ENCODE measurements at regions not wholly inside any gene's neighbourhood (a gene's known extent, or its start where the extent isn't known, plus 50 kb on each side); places are given as distances from the start of the nearest gene placed in this dataset.
"Not testable (repeated sequence)": the region's sequence is repeated elsewhere in the genome, so short reads cannot be mapped to it uniquely, and the experiment has no call there.

- H3K27ac ChIP-seq (ENCODE audit: low read length) = no peak overlapping the region
- no peaks in the 10 kb centered on the region for H3K9me3 ChIP-seq (ENCODE audit: control insufficient read depth, low read length)
- intact Hi-C loops (cut with DNase I) = no loop called here
- no peak for ATAC-seq
- no peak for DNase-seq
- WGBS = 87% methylated on average over 4 of the region's 4 CpGs
- no peaks in the 10 kb centered on the region for H3K4me1 ChIP-seq (ENCODE audit: control insufficient read depth, insufficient read depth, low read length)
- H3K4me3 ChIP-seq (ENCODE audit: low read length) = no peak overlapping the region
- no peaks in the 10 kb centered on the region for H3K27me3 ChIP-seq (ENCODE audit: control insufficient read depth, insufficient read depth)
Observed at GRCh38 chr14:98008381-98009113, 1211.4 kb downstream of the VRK1 start.

GRCh38 chr14:98009177-98009576 is 1212.0 kb downstream of the VRK1 start:
- H3K9me3 ChIP-seq (ENCODE audit: control insufficient read depth, low read length); DNase-seq; H3K27me3 ChIP-seq (ENCODE audit: control insufficient read depth, insufficient read depth); H3K27ac ChIP-seq (ENCODE audit: low read length); H3K4me3 ChIP-seq (ENCODE audit: low read length); H3K4me1 ChIP-seq (ENCODE audit: control insufficient read depth, insufficient read depth, low read length); ATAC-seq; intact Hi-C loops (cut with DNase I): not testable (repeated sequence)
- 88% methylated on average over 3 of the region's 3 CpGs for WGBS

GRCh38 chr14:98010784-98011183 is 1213.6 kb downstream of the VRK1 start:
- 48% methylated on average over 2 of the region's 2 CpGs for WGBS
- Histone ChIP-seq H3K4me3 (ENCODE audit: low read length) (no peak overlapping the region), H3K4me1 (ENCODE audit: control insufficient read depth, insufficient read depth, low read length) (no peaks in the 10 kb centered on the region), H3K9me3 (ENCODE audit: control insufficient read depth, low read length) (no peaks in the 10 kb centered on the region), H3K27me3 (ENCODE audit: control insufficient read depth, insufficient read depth) (no peaks in the 10 kb centered on the region), H3K27ac (ENCODE audit: low read length) (no peak overlapping the region)
- intact Hi-C loops (cut with DNase I) = no loop called here
- DNase-seq (no peak), ATAC-seq (no peak)

GRCh38 chr14:98014851-98015615 is 1217.9 kb downstream of the VRK1 start:
- H3K9me3 ChIP-seq (ENCODE audit: control insufficient read depth, low read length) = no peaks in the 10 kb centered on the region
- no peak overlapping the region for H3K4me3 ChIP-seq (ENCODE audit: low read length)
- DNase-seq = no peak
- intact Hi-C loops (cut with DNase I) = no loop called here
- no peaks in the 10 kb centered on the region for H3K27me3 ChIP-seq (ENCODE audit: control insufficient read depth, insufficient read depth)
- no peaks in the 10 kb centered on the region for H3K4me1 ChIP-seq (ENCODE audit: control insufficient read depth, insufficient read depth, low read length)
- 68% methylated on average over 3 of the region's 3 CpGs for WGBS
- no peak for ATAC-seq
- H3K27ac ChIP-seq (ENCODE audit: low read length) = no peak overlapping the region

GRCh38 chr14:98015921-98016320 is 1218.7 kb downstream of the VRK1 start:
- H3K4me3 ChIP-seq (ENCODE audit: low read length) = no peak overlapping the region
- ATAC-seq = no peak
- H3K9me3 ChIP-seq (ENCODE audit: control insufficient read depth, low read length) = no peaks in the 10 kb centered on the region
- WGBS = 45% methylated on average over 2 of the region's 2 CpGs
- no peaks in the 10 kb centered on the region for H3K4me1 ChIP-seq (ENCODE audit: control insufficient read depth, insufficient read depth, low read length)
- no peak for DNase-seq
- no peak overlapping the region for H3K27ac ChIP-seq (ENCODE audit: low read length)
- H3K27me3 ChIP-seq (ENCODE audit: control insufficient read depth, insufficient read depth) = no peaks in the 10 kb centered on the region
- intact Hi-C loops (cut with DNase I) = no loop called here

GRCh38 chr14:98018628-98019027 is 1221.4 kb downstream of the VRK1 start:
- DNase-seq (no peak), ATAC-seq (no peak)
- no peaks in the 10 kb centered on the region for H3K9me3 ChIP-seq (ENCODE audit: control insufficient read depth, low read length)
- intact Hi-C loops (cut with DNase I) = no loop called here
- no peaks in the 10 kb centered on the region for H3K27me3 ChIP-seq (ENCODE audit: control insufficient read depth, insufficient read depth)
- no peak overlapping the region for H3K4me3 ChIP-seq (ENCODE audit: low read length)
- H3K4me1 ChIP-seq (ENCODE audit: control insufficient read depth, insufficient read depth, low read length) = no peaks in the 10 kb centered on the region
- 66% methylated on average over 2 of the region's 2 CpGs for WGBS
- H3K27ac ChIP-seq (ENCODE audit: low read length) = no peak overlapping the region

- H3K27me3 ChIP-seq (ENCODE audit: control insufficient read depth, insufficient read depth) = no peaks in the 10 kb centered on the region
- H3K27ac ChIP-seq (ENCODE audit: low read length) = no peak overlapping the region
- 56% methylated on average over 11 of the region's 11 CpGs for WGBS
- DNase-seq (no peak), ATAC-seq (no peak)
- no peaks in the 10 kb centered on the region for H3K4me1 ChIP-seq (ENCODE audit: control insufficient read depth, insufficient read depth, low read length)
- intact Hi-C loops (cut with DNase I) = no loop called here
- H3K9me3 ChIP-seq (ENCODE audit: control insufficient read depth, low read length) = no peaks in the 10 kb centered on the region
- H3K4me3 ChIP-seq (ENCODE audit: low read length) = no peak overlapping the region
Observed at GRCh38 chr14:98022541-98023520, 1225.6 kb downstream of the VRK1 start.

- no peak for ATAC-seq
- intact Hi-C loops (cut with DNase I) = no loop called here
- Histone ChIP-seq H3K27ac (ENCODE audit: low read length) (no peak overlapping the region), H3K4me1 (ENCODE audit: control insufficient read depth, insufficient read depth, low read length) (no peaks in the 10 kb centered on the region), H3K9me3 (ENCODE audit: control insufficient read depth, low read length) (no peaks in the 10 kb centered on the region), H3K27me3 (ENCODE audit: control insufficient read depth, insufficient read depth) (no peaks in the 10 kb centered on the region), H3K4me3 (ENCODE audit: low read length) (no peak overlapping the region)
- no peak for DNase-seq
- 86% methylated on average over 6 of the region's 6 CpGs for WGBS
Observed at GRCh38 chr14:98028162-98028561, 1231.0 kb downstream of the VRK1 start.

GRCh38 chr14:98035396-98035795 is 1236.6 kb downstream of the BCL11B start:
- WGBS = 66% methylated on average over 4 of the region's 4 CpGs
- no peak for ATAC-seq
- no peak overlapping the region for H3K27ac ChIP-seq (ENCODE audit: low read length)
- H3K4me1 ChIP-seq (ENCODE audit: control insufficient read depth, insufficient read depth, low read length) = no peaks in the 10 kb centered on the region
- intact Hi-C loops (cut with DNase I) = no loop called here
- no peaks in the 10 kb centered on the region for H3K9me3 ChIP-seq (ENCODE audit: control insufficient read depth, low read length)
- H3K4me3 ChIP-seq (ENCODE audit: low read length) = no peak overlapping the region
- H3K27me3 ChIP-seq (ENCODE audit: control insufficient read depth, insufficient read depth) = no peaks in the 10 kb centered on the region
- no peak for DNase-seq

- Histone ChIP-seq H3K4me1 (ENCODE audit: control insufficient read depth, insufficient read depth, low read length) (no peaks in the 10 kb centered on the region), H3K27me3 (ENCODE audit: control insufficient read depth, insufficient read depth) (no peaks in the 10 kb centered on the region), H3K27ac (ENCODE audit: low read length) (no peak overlapping the region), H3K4me3 (ENCODE audit: low read length) (no peak overlapping the region), H3K9me3 (ENCODE audit: control insufficient read depth, low read length) (no peaks in the 10 kb centered on the region)
- 69% methylated on average over 7 of the region's 7 CpGs for WGBS
- ATAC-seq (no peak), DNase-seq (no peak)
- intact Hi-C loops (cut with DNase I) = no loop called here
Observed at GRCh38 chr14:98037831-98038230, 1234.2 kb downstream of the BCL11B start.

GRCh38 chr14:98056946-98057345 is 1215.1 kb downstream of the BCL11B start:
- H3K4me3 ChIP-seq (ENCODE audit: low read length) = no peak overlapping the region
- no peaks in the 10 kb centered on the region for H3K4me1 ChIP-seq (ENCODE audit: control insufficient read depth, insufficient read depth, low read length)
- no peaks in the 10 kb centered on the region for H3K9me3 ChIP-seq (ENCODE audit: control insufficient read depth, low read length)
- H3K27ac ChIP-seq (ENCODE audit: low read length) = no peak overlapping the region
- DNase-seq (no peak), ATAC-seq (no peak)
- 75% methylated on average over 5 of the region's 5 CpGs for WGBS
- intact Hi-C loops (cut with DNase I) = no loop called here
- no peaks in the 10 kb centered on the region for H3K27me3 ChIP-seq (ENCODE audit: control insufficient read depth, insufficient read depth)
